Activated CD4-positive, alpha-beta memory T cell treated with anti-CD3 and anti-CD28 coated beads, Interleukin-2, amount 10 ng/mL, durations not matched to agents 7 days and 5 days (primary cell): ENCODE measurements at regions not wholly inside any gene's neighbourhood (a gene's known extent, or its start where the extent isn't known, plus 50 kb on each side); places are given as distances from the start of the nearest gene placed in this dataset.

Experiments
- CTCF ChIA-PET: fragments of 350-600 bp; sonication (Branson Sonifier 250); formaldehyde crosslinking; loops from one replicate; lab custom pipeline; 2021; ENCODE audit warnings: antibody characterized with exemption, inconsistent platforms; lab: Charles Lee
- POLR2A ChIA-PET: fragments of 350-600 bp; sonication (Branson Sonifier 250); formaldehyde crosslinking; loops from one replicate; lab custom pipeline; 2021; ENCODE audit warnings: antibody characterized with exemption; lab: Charles Lee
- DNase-seq: peaks from one replicate; pipeline ENCODE4 v3.0.0-alpha.2; 2020
- H3K27ac Mint-ChIP-seq: one replicate; pipeline ENCODE4 v1.8.0; 2021; ENCODE audit warnings: mild to moderate bottlenecking, mixed read lengths
- H3K27me3 Mint-ChIP-seq: one replicate; pipeline ENCODE4 v1.8.0; 2021; ENCODE audit warnings: mixed read lengths
- H3K36me3 Mint-ChIP-seq: one replicate; pipeline ENCODE4 v1.8.0; 2021; ENCODE audit warnings: low read depth, mixed read lengths
- H3K4me1 Mint-ChIP-seq: one replicate; pipeline ENCODE4 v1.8.0; 2021; ENCODE audit warnings: mixed read lengths
- H3K4me3 Mint-ChIP-seq: one replicate; pipeline ENCODE4 v1.8.0; 2021; ENCODE audit warnings: mild to moderate bottlenecking, mixed read lengths
- H3K9me3 Mint-ChIP-seq: one replicate; pipeline ENCODE4 v1.8.0; 2021; ENCODE audit warnings: mixed read lengths

DNA sequence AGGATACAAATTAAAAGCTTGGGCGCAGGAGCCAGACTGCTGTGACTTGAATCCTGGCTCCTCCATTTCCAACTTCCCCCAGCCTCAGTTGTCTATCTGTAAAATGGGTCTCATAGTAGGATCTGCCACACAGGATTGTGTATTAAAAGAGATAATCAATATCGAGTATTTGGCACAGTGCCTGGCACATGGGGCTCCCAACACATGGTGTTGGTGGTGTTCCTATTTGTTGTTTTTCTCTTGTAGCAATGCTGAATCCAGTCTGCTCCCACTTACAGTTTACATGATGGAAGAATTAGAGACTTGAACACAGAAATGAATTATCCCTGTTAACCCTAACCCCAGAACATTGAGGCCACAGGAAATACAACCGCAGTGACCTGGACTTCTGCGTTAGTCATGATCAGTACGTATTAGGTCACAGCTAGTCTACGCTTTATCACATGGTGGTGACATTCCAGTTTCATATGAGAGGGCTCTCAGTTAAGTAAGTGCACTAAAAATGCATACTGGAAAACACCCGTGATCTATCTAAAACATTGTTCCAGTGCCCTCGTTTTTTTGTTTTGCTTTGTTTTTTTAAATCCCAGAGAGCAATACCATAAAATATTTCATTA lies 169.5 kb upstream of the KLF14 start:
- H3K4me1 Mint-ChIP-seq: peaks cover 83% of the 10 kb centered on the region
- no peaks in the 10 kb centered on the region for H3K9me3 Mint-ChIP-seq
- DNase-seq: peak; percentile 30
- peak overlapping the region; percentile 71 for H3K27ac Mint-ChIP-seq
- no peak overlapping the region for H3K4me3 Mint-ChIP-seq
- peaks cover 71% of the 10 kb centered on the region for H3K36me3 Mint-ChIP-seq
- CTCF ChIA-PET: interaction anchor here (0.6 to 3.1 kb wide), 7 partner anchors 8 to 155 kb away, joined by 3 to 29 read pairs (median 7); no protein-coding TSS in a partner anchor
- POLR2A ChIA-PET: interaction anchor here (0.8 to 8.0 kb wide), 15 partner anchors 9 to 206 kb away, joined by 3 to 46 read pairs (median 5); no protein-coding TSS in a partner anchor
- no peaks in the 10 kb centered on the region for H3K27me3 Mint-ChIP-seq

DNA sequence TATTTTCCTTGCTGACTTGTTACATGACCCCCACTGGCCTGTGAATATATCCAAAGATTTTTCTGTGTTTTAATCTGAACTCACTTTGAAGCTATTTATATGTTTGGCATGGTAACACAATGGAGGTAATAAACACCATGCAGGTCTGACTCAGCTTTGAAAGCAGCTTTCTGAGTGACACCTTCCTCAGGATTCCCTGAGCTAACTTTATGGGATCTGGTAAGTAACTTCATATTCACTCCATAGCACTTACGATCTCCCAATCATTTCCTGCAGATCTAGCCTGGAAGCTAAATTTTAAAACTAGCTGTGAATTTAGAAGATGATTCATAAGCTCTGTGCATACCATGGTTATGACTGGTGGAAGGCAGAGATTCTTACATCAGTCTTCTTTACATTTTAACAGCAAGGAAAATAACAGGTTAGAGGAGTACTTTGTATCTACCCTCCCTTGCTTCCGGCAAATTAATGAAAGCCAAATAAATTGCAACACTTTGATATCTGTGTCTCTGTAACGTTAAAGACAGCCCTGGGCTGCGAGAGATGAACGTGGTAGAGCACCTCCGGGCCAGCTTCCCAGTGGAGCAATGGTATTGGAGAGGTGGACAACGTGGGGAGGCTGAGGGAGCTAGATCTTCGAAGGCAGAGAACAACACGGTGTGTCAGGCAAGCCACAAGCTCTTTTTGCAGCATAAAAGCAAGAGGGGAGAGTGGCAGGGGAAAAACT lies 170.2 kb upstream of the KLF14 start:
- H3K9me3 Mint-ChIP-seq: no peaks in the 10 kb centered on the region
- no peak overlapping the region for H3K4me3 Mint-ChIP-seq
- no peak for DNase-seq
- peaks cover 84% of the 10 kb centered on the region for H3K4me1 Mint-ChIP-seq
- peak overlapping the region; percentile 71 for H3K27ac Mint-ChIP-seq
- ChIA-PET CTCF (interaction anchor here (0.7 to 3.1 kb wide), 8 partner anchors 9 to 136 kb away, joined by 3 to 29 read pairs (median 7); no protein-coding TSS in a partner anchor), POLR2A (interaction anchor here (0.8 to 8.0 kb wide), 16 partner anchors 9 to 205 kb away, joined by 3 to 46 read pairs (median 4); no protein-coding TSS in a partner anchor)
- H3K36me3 Mint-ChIP-seq: peaks cover 72% of the 10 kb centered on the region
- no peaks in the 10 kb centered on the region for H3K27me3 Mint-ChIP-seq

DNA sequence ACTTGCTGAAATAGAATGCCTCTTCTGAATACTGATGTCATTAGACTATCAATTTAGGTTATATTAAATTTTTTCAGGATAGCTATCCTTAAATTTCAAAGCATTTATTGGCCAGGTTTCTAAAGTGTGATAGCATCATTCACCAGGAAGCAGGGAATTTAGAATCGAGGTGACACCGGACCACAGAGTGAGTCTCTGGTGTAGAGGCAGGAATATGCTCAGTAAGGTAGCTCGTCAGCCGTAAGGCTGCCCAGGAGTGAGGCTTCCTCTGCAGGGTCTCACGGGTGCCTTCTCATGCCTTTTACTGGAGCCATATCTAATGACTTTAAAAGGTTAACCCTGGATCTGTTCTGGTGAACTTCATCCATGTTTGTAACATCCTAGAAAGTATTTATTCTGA lies 170.8 kb upstream of the KLF14 start:
- Mint-ChIP-seq H3K27ac (peak overlapping the region; percentile 71), H3K9me3 (no peaks in the 10 kb centered on the region)

DNA sequence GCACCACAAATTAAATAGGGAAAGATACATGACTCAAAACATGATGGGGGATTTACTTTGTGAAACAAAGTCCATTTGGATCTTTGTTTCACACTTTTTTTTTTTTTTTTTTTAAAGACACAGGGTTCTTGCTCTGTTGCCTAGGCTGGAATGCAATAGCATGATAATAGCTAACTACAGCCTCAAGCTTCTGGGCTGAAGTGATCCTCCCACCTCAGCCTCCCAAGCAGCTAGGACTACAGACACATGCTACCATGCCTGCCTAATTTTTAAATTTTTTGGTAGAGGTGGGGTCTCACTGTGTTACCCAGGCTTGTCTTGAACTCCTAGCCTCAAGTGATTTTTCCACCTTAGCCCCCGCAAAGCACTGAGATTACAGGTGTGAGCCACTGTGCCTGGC lies 172.6 kb upstream of the KLF14 start:
- ChIA-PET CTCF (interaction anchor here (1.1 kb wide), 1 partner anchor 75 kb away, joined by 3 read pairs; no protein-coding TSS in a partner anchor), POLR2A (interaction anchor here (8.0 kb wide), 1 partner anchor 12 kb away, joined by 46 read pairs; no protein-coding TSS in a partner anchor)
- peaks cover 73% of the 10 kb centered on the region for H3K36me3 Mint-ChIP-seq
- H3K27me3 Mint-ChIP-seq: no peaks in the 10 kb centered on the region
- DNase-seq: no peak
- H3K9me3 Mint-ChIP-seq: no peaks in the 10 kb centered on the region
- no peak overlapping the region for H3K4me3 Mint-ChIP-seq
- H3K27ac Mint-ChIP-seq: no peak overlapping the region
- peaks cover 85% of the 10 kb centered on the region for H3K4me1 Mint-ChIP-seq

More for the DNA sequence above, 170.8 kb upstream of the KLF14 start:
- POLR2A ChIA-PET: interaction anchor here (0.7 to 8.0 kb wide), 12 partner anchors 8 to 204 kb away, joined by 3 to 46 read pairs (median 4); no protein-coding TSS in a partner anchor
- no peak for DNase-seq
- Mint-ChIP-seq H3K27me3 (no peaks in the 10 kb centered on the region), H3K4me1 (peaks cover 84% of the 10 kb centered on the region), H3K36me3 (peaks cover 72% of the 10 kb centered on the region), H3K4me3 (no peak overlapping the region)
- CTCF ChIA-PET: interaction anchor here (0.7 to 3.1 kb wide), 7 partner anchors 8 to 136 kb away, joined by 3 to 29 read pairs (median 7); no protein-coding TSS in a partner anchor

DNA sequence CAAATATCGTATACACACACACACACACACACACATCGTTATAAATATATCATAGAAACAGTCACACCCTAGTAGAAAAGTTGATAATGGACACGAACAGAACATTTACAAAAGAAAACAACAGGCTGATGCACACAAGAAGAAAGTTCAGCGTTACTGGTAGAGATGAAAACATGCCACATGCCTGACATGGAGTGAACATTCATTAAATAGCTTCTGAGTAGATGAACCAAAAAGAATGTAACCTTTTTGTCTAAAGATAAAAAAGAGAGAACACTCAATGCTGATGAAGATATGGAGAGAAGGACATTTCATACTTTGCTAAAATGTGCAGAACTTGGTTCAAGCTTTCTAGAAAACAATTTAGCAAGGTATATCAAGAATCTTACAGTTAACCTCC lies 173.4 kb upstream of the KLF14 start:
- no peaks in the 10 kb centered on the region for H3K27me3 Mint-ChIP-seq
- ChIA-PET CTCF (no interaction called here), POLR2A (interaction anchor here (1.5 to 8.0 kb wide), 2 partner anchors 13 to 75 kb away, joined by 3 to 46 read pairs; no protein-coding TSS in a partner anchor)
- H3K4me1 Mint-ChIP-seq: peaks cover 87% of the 10 kb centered on the region
- DNase-seq: no peak
- H3K4me3 Mint-ChIP-seq: no peak overlapping the region
- no peak overlapping the region for H3K27ac Mint-ChIP-seq
- no peaks in the 10 kb centered on the region for H3K9me3 Mint-ChIP-seq
- H3K36me3 Mint-ChIP-seq: peaks cover 74% of the 10 kb centered on the region

DNA sequence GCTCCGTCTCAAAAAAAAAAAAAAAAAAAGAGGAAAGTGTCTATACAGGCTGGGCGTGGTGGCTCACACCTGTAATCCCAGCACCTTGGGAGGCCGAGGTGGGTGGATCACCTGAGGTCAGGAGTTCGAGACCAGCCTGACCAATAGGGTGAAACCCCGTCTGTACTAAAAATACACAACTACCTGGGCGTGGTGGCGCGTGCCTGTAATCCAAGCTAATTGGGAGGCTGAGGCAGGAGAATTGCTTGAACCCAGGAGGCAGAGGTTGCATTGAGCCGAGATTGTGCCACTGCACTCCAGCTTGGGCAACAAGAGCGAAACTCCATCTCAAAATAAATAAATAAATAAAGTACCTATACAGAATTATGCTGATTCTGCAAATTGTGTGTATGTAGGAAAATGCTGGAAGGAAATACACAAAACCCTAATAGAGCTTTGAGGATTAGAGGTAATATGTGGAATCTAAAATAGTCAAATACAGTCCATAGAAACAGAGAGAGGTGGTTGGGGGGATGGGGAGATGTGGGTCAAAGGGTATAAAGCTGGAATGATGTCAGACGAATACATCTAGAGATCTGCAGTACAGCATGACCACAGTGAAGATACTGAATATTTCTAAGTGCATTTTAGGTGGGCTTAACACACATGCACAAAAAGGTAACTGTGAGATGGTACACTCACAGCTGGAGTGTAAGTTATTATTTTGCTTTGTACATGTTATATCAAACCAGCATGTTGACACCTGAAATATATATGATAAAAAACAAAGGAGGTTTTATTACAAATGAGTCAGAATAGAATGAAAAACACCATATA lies 174.5 kb upstream of the KLF14 start:
- Mint-ChIP-seq H3K27ac (peak overlapping the region; percentile 65), H3K4me3 (no peak overlapping the region), H3K9me3 (no peaks in the 10 kb centered on the region), H3K4me1 (peaks cover 84% of the 10 kb centered on the region), H3K36me3 (peaks cover 74% of the 10 kb centered on the region), H3K27me3 (no peaks in the 10 kb centered on the region)
- no peak for DNase-seq
- ChIA-PET POLR2A (interaction anchor here (1.1 to 8.0 kb wide), 3 partner anchors 14 to 103 kb away, joined by 3 to 46 read pairs (median 4); no protein-coding TSS in a partner anchor), CTCF (interaction anchor here (1.2 to 1.6 kb wide), 2 partner anchors 50 to 73 kb away, joined by 3 read pairs; no protein-coding TSS in a partner anchor)

DNA sequence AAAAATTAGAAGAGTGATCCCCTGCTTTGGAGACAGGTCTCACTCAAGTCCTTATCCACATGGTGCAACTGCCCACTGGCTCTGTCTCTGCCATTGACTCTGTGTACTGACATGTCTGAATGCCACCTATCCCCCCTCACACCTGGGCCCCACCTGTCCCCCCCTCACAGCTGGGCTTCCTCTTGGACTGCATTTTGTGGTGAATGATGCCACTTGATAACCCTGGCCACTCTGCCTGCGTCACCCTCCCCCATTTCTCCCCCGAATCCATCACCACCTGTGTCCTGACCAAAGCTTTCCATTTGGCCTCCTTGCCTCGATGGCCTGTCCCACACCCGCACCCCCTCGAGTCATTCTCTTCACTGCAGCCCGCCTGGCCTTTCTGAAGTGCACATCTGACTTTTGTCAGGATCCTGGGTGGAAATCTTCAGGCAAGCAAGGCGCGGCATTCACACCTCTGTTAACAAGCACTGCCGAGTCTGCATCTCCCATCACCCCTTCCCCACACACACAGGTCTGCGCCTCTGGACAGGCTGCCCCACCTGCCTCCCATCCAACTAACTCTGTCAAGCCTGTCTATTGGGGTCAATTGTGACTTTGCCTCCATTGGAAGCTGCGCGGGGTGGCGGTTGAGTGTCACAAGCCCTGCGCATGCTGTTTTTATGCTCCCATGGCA lies 175.3 kb upstream of the KLF14 start:
- H3K27me3 Mint-ChIP-seq: no peaks in the 10 kb centered on the region
- H3K36me3 Mint-ChIP-seq: peaks cover 73% of the 10 kb centered on the region
- H3K4me3 Mint-ChIP-seq: no peak overlapping the region
- no peaks in the 10 kb centered on the region for H3K9me3 Mint-ChIP-seq
- peak overlapping the region; percentile 97 for H3K27ac Mint-ChIP-seq
- no peak for DNase-seq
- POLR2A ChIA-PET: interaction anchor here (1.1 to 8.0 kb wide), 3 partner anchors 14 to 103 kb away, joined by 3 to 46 read pairs (median 4); no protein-coding TSS in a partner anchor
- CTCF ChIA-PET: interaction anchor here (1.2 to 1.6 kb wide), 2 partner anchors 50 to 73 kb away, joined by 3 read pairs; no protein-coding TSS in a partner anchor
- peaks cover 84% of the 10 kb centered on the region for H3K4me1 Mint-ChIP-seq

DNA sequence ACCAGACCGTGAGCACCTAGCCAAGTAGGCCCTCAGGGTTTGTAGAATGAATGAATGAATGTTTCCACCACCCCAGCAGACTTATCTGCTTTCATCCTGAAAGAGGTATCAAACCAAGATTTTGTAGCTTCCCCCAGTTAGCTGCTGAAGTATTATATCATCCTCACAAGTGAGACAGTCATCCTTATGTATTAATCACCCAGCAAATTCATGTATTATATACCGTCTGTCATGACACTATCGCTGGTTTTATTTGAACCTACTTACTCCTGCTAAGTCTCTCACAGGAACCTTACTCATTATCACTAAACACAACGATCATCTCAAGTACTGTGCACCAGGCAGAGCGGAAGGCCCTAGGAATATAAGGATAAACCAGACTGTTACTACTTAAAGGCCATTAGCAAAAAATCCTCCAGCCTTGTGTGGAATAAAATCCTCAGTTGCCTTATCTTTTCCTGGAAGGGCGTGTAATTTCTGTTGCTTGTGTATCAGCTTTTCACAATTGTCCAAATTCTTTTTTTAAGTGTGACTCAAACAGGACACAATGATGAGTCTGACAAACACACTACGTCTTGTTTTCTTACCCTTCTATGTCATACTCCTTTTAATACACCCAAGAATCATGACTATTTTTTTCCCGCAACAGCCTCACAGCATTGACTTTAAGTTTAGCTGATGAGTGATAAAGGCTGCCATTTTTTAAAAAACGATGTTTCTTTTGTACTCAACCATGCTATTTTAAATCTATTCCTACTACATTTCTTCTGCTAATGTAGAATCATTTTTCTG lies 176.1 kb upstream of the KLF14 start:
- Mint-ChIP-seq H3K4me3 (peak overlapping the region; percentile 28), H3K27me3 (no peaks in the 10 kb centered on the region), H3K9me3 (no peaks in the 10 kb centered on the region), H3K27ac (peak overlapping the region; percentile 97), H3K36me3 (peaks cover 73% of the 10 kb centered on the region), H3K4me1 (peaks cover 84% of the 10 kb centered on the region)
- DNase-seq: no peak
- POLR2A ChIA-PET: interaction anchor here (0.8 to 8.0 kb wide), 4 partner anchors 8 to 61 kb away, joined by 3 to 46 read pairs (median 14); no protein-coding TSS in a partner anchor
- CTCF ChIA-PET: interaction anchor here (1.0 to 1.2 kb wide), 2 partner anchors 22 to 29 kb away, joined by 3 to 5 read pairs; no protein-coding TSS in a partner anchor

DNA sequence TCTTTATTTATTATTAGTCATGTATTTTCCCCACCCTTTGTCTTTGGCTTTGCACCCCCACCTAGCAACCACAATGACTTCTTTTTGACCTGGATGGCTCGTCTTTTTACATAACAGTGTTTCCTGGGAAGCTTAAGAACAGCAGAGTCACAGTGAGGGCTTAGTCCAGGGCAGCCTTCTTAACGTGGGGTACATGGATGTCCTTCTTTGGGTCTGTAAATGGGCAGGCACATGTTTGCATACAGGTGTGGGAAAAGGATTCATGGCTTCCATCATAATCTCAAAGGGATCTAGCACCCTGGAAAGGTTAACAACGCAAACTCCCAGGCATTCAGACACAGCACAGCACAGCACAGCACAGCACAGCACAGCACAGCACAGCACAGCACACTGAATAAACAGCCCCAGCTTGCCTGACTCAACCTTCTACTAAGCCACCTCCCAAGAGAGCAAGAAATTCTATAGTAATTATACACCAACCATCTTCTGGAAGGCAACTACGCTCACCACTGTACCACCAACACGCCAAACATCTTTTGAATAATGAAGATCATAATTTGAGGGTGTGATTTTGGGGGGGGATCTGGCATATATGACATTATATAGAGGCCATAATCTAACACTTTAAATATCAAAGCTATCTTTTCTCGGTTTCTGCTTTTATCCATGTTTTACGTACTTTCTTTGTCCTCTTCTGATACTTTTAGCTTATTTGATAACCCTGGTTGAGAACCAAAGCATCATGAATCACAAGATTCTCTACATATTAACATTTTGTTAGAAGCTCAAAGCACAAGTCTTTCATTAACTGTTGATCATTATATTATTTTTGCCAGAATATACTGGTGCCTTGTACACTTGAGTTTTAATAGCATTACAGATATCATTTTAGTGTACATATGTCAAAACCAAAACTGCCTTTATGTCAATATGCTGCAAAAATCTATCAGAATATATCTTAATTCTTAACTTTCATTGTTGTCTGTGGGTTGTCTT lies 177.2 kb upstream of the KLF14 start:
- ChIA-PET POLR2A (interaction anchor here (0.8 to 4.0 kb wide), 7 partner anchors 7 to 262 kb away, joined by 3 to 22 read pairs (median 3); no protein-coding TSS in a partner anchor), CTCF (interaction anchor here (0.7 to 3.0 kb wide), 4 partner anchors 20 to 49 kb away, joined by 3 to 30 read pairs (median 4); no protein-coding TSS in a partner anchor)
- peaks cover 84% of the 10 kb centered on the region for H3K4me1 Mint-ChIP-seq
- H3K4me3 Mint-ChIP-seq: peak overlapping the region; percentile 84
- no peak for DNase-seq
- peak overlapping the region; percentile 97 for H3K27ac Mint-ChIP-seq
- peaks cover 80% of the 10 kb centered on the region for H3K36me3 Mint-ChIP-seq
- no peaks in the 10 kb centered on the region for H3K9me3 Mint-ChIP-seq
- H3K27me3 Mint-ChIP-seq: no peaks in the 10 kb centered on the region
